WTC11 (cell line): ENCODE measurements at regions not wholly inside any gene's neighbourhood (a gene's known extent, or its start where the extent isn't known, plus 50 kb on each side); places are given as distances from the start of the nearest gene placed in this dataset.

Experiments used
- NFYB ChIP-seq: sonication (generic); formaldehyde crosslinking; conservative IDR thresholded peaks from 2 replicates; pipeline ENCODE4 v1.8.0; 2022; ENCODE audit warnings: low read depth, missing genetic modification reagents
- TCF7 ChIP-seq: sonication (generic); formaldehyde crosslinking; IDR thresholded peaks from 2 replicates; pipeline ENCODE4 v1.8.0; 2022; ENCODE audit warnings: mild to moderate bottlenecking, low read depth, missing genetic modification reagents, moderate library complexity
- ZNF396 ChIP-seq: fragments of 250-450 bp; sonication (Bioruptor Pico); IDR thresholded peaks from 2 replicates; pipeline ENCODE4 v1.8.0; 2021; ENCODE audit warnings: mild to moderate bottlenecking, moderate library complexity, borderline replicate concordance
- TF ChIP-seq, protein P1 (sequence below): fragments of 200-600 bp; IDR thresholded peaks from 2 replicates; pipeline ENCODE4 v1.8.0; 2022; ENCODE audit warnings: antibody characterized with exemption
- TF ChIP-seq, protein P2 (sequence below): sonication (generic); formaldehyde crosslinking; IDR thresholded peaks from 2 replicates; pipeline ENCODE4 v1.8.1; 2023; ENCODE audit warnings: mild to moderate bottlenecking, missing genetic modification reagents, moderate library complexity
- TF ChIP-seq, protein P3 (sequence below): sonication (generic); formaldehyde crosslinking; IDR thresholded peaks from 2 replicates; pipeline ENCODE4 v1.8.0; 2023; ENCODE audit warnings: missing genetic modification reagents
- TF ChIP-seq, protein P4 (sequence below): sonication (generic); formaldehyde crosslinking; conservative IDR thresholded peaks from 2 replicates; pipeline ENCODE4 v1.8.1; 2022; ENCODE audit warnings: mild to moderate bottlenecking, missing genetic modification reagents
- TF ChIP-seq, protein P5 (sequence below): sonication (generic); formaldehyde crosslinking; IDR thresholded peaks from 2 replicates; pipeline ENCODE4 v1.8.0; 2022; ENCODE audit warnings: mild to moderate bottlenecking, missing genetic modification reagents
- TF ChIP-seq, protein P6 (sequence below): sonication (generic); formaldehyde crosslinking; IDR thresholded peaks from 2 replicates; pipeline ENCODE4 v1.8.0; 2022; ENCODE audit warnings: mild to moderate bottlenecking, missing genetic modification reagents

DNA sequence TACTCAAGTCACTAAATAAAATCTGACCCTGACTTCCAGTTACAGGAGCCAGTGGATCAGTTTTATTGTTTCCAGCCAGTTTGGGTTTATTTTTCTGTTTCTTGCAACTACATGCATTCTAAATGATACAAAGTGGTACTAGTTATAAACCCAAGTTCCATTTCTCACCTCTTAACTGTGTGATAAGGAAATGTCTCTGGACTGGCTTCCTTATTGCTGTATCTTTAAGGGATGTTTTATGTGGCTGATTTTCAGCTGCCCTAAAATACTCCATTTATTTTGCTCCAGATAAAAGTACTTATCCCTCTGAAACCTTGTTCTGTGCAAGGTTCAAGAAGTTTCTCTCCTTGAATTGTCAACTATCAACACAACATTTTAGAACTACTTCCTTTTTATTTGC, 107.9 kb upstream of the DLX2 start:
- TF ChIP-seq, protein P1, sequence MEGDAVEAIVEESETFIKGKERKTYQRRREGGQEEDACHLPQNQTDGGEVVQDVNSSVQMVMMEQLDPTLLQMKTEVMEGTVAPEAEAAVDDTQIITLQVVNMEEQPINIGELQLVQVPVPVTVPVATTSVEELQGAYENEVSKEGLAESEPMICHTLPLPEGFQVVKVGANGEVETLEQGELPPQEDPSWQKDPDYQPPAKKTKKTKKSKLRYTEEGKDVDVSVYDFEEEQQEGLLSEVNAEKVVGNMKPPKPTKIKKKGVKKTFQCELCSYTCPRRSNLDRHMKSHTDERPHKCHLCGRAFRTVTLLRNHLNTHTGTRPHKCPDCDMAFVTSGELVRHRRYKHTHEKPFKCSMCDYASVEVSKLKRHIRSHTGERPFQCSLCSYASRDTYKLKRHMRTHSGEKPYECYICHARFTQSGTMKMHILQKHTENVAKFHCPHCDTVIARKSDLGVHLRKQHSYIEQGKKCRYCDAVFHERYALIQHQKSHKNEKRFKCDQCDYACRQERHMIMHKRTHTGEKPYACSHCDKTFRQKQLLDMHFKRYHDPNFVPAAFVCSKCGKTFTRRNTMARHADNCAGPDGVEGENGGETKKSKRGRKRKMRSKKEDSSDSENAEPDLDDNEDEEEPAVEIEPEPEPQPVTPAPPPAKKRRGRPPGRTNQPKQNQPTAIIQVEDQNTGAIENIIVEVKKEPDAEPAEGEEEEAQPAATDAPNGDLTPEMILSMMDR, result no peak
- TF ChIP-seq, protein P2, sequence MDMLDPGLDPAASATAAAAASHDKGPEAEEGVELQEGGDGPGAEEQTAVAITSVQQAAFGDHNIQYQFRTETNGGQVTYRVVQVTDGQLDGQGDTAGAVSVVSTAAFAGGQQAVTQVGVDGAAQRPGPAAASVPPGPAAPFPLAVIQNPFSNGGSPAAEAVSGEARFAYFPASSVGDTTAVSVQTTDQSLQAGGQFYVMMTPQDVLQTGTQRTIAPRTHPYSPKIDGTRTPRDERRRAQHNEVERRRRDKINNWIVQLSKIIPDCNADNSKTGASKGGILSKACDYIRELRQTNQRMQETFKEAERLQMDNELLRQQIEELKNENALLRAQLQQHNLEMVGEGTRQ (CRISPR knock-in tag), result no peak
- TF ChIP-seq, protein P3, sequence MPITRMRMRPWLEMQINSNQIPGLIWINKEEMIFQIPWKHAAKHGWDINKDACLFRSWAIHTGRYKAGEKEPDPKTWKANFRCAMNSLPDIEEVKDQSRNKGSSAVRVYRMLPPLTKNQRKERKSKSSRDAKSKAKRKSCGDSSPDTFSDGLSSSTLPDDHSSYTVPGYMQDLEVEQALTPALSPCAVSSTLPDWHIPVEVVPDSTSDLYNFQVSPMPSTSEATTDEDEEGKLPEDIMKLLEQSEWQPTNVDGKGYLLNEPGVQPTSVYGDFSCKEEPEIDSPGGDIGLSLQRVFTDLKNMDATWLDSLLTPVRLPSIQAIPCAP (CRISPR knock-in tag), result no peak
- TF ChIP-seq TCF7 (no peak), ZNF396 (CRISPR knock-in tag) (no peak), NFYB (no peak)
- TF ChIP-seq, protein P4, sequence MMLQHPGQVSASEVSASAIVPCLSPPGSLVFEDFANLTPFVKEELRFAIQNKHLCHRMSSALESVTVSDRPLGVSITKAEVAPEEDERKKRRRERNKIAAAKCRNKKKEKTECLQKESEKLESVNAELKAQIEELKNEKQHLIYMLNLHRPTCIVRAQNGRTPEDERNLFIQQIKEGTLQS (CRISPR knock-in tag), result no peak
- TF ChIP-seq, protein P5, sequence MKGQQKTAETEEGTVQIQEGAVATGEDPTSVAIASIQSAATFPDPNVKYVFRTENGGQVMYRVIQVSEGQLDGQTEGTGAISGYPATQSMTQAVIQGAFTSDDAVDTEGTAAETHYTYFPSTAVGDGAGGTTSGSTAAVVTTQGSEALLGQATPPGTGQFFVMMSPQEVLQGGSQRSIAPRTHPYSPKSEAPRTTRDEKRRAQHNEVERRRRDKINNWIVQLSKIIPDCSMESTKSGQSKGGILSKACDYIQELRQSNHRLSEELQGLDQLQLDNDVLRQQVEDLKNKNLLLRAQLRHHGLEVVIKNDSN (CRISPR knock-in tag), result no peak
- TF ChIP-seq, protein P6, sequence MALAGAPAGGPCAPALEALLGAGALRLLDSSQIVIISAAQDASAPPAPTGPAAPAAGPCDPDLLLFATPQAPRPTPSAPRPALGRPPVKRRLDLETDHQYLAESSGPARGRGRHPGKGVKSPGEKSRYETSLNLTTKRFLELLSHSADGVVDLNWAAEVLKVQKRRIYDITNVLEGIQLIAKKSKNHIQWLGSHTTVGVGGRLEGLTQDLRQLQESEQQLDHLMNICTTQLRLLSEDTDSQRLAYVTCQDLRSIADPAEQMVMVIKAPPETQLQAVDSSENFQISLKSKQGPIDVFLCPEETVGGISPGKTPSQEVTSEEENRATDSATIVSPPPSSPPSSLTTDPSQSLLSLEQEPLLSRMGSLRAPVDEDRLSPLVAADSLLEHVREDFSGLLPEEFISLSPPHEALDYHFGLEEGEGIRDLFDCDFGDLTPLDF, result no peak
